GM19455 (cell line): ENCODE measurements at regions not wholly inside any gene's neighbourhood (a gene's known extent, or its start where the extent isn't known, plus 50 kb on each side); places are given as distances from the start of the nearest gene placed in this dataset.
"Not testable (repeated sequence)": the region's sequence is repeated elsewhere in the genome, so short reads cannot be mapped to it uniquely, and the experiment has no call there.

Experiments
- ATAC-seq: cut with Tn5 transposase; IDR thresholded peaks from one replicate; pipeline ENCODE4 v1.9.1; 2021; ENCODE audit not compliant: unreplicated experiment

DNA sequence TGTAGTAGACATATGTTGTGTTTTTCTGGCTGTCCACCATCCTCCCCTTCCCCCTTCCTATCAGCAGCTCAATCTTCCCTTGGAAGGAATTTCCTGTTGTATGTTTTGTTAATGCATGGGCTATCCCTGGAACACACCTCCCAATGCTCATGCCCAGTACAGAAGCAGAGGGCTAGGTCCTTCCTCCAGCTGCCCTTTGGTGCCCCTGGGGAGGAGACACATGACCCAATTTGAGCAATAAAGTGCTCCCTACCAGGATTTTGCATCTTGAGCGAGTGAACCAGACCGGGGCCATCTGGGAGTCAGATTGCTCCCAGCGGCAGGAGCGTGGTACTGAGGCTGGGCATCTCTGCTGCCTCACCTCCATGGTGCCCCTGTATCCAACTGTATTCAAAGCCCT, 141.5 kb upstream of the MED13 start:
- ATAC-seq = no peak

DNA sequence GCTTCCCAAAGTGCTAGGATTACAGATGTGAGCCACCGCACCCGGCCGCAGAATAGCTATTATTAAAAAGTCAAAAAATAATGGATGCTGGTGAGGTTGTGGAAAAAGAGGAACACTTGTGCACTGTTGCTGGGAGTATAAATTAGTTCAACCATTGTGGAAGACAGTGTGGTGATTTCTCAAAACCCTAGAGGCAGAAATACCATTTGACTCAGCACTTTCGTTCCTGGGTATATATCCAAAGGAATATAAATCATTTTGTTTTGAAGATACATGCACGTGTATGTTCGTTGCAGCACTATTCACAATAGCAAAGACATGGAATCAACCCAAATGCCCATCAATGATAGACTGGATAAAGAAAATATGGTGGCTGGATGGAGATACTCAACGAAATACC, 132.1 kb upstream of the MED13 start:
- ATAC-seq = not testable (repeated sequence)

DNA sequence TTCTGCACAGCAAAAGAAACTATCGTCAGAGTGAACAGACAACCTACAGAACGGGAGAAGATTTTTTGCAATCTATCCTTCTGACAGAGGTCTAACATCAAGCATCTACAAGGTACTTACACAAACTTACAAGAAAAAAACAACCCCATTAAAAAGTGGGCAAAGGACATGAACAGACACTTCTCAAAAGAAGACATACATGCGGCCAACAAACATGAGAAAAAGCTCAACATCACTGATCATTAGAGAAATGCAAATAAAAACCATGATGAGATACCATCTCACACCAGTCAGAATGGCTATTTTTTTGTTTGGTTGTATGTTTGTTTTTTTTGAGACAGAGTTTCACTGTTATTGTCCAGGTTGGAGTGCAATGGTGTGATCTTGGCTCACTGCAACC, 131.5 kb upstream of the MED13 start:
- not testable (repeated sequence) for ATAC-seq

DNA sequence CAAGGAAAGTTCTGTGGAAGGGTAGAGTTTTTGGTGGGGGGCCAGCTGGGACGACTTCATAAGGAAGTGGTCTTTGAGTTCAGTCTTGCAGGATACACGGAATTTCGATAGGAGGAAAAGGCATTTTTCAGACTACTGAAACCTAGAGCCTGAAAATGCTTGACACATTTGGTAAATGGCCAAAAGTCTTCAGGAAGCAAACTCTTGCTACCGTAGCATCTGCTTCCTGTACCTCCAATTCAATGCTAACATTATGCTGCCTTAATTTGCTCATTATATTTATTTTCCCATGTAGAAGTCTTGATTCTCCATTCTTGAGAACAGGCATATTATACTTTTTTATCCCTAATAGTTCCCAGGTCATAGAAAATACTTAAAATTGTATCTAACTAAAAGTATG, 129.3 kb upstream of the MED13 start:
- no peak for ATAC-seq

DNA sequence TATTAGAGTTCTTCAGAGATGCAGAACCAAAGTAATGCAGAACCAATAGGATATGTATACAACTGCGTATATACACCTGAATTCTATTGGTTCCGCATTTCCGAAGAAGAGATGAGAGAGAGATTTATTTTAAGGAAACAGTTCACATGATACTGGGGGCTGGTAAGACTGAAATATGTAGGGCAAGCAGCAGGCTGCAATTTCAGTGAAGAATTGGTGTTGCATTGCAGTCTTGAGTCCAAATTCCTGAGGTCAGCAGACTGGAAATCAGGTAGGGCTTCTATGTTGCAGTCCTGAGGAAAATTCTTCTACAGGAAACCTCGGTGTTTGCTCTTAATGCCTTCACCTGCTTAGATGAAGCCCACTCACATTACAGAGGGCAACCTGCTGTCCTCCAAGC, 128.2 kb upstream of the MED13 start:
- no peak for ATAC-seq

DNA sequence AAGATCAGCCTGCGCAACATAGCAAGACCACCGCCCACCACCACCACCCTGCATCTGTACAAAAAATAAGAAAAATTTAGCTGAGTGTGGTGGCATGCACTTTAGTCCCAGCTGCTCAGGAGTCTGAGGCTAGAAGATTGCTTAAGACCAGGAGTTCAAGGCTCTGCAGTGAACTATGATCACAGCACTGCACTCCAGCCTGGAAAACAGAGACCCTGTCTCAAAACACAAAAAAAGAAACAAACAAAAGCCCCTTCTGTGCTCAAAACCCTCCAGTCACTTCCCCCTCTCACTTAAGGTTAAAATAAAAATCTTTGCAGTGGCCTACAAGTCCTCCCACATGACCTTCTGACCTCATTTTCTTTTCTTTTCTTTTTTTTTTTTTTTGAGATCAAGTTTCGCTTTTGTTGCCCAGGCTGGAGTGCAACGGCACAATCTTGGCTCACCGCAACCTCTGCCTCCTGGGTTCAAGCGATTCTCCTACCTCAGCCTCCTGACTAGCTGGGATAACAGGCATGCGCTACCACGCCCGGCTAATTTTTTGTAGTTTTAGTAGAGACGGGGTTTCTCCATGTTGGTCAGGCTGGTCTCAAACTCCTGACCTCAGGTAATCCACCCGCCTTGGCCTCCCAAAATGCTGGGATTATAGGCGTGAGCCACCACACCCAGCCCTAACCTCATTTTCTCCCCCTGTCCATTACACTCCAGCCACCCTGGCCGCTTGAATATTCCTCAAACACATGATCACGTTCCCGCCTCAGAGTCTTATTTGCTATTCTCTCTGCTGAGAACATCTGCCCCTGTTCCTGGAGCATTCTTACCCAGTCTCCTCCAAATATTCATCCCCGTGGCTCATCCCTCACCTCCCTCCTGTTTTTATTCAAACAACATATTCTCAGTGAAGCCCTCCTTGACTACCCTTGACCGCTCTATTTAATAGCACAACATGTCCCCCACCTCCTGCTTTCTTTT, 126.6 kb upstream of the MED13 start:
- no peak for ATAC-seq

DNA sequence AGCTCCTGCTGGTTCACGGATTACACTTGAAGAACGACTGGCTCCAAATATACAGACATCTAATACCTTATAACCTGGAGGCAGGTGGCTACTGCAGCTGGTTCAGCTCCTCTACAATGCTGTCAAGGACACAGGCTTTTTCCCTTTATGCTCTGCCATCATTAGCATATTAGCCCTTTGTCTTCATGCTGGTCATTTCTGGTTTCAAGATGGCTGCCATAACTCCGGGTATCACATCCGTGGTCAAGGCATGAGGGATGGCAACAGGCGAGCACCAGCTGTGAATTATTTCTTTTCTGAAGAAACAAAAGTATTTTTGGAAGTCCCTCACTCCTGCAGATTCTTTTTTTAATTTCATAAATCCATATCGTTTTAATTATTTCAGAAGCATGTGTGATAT, 124.3 kb upstream of the MED13 start:
- no peak for ATAC-seq

DNA sequence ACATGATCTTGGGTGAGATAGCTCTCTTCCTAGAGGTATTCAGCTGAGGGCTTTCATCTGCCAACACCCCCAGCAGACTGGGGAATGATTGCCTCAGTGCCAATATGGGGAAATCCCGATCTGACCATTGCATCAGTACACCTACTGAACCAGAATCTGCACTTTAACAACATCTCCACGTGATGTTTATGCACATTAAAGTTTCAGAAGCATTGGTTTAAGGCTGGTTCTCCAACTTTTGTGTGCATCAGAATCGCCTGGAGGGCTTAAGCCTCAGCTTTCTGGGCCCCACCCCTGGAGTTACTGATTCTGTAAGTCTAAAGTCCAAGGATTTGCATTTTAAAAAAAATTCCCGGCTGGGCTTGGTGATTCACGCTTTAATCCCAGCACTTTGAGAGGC, 123.6 kb upstream of the MED13 start:
- ATAC-seq = no peak

DNA sequence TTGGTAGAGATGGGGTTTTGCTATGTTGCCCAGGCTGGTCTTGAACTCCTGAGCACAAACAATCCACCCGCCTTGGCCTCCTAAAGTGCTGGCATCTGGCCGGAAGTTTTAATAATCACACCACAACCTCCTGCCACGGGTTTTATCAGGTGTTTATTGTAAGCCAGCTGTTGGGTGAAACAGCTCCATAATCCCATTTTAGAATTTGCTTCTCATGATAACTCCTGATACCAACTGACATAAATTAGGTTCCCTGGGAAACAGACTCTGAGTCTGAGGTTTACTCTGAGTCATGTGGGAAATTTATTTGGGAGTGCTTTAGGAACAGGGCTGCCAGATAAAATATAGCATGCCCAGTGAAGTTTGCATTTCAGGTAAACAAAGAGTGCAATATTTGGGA, 122.6 kb upstream of the MED13 start:
- no peak for ATAC-seq

DNA sequence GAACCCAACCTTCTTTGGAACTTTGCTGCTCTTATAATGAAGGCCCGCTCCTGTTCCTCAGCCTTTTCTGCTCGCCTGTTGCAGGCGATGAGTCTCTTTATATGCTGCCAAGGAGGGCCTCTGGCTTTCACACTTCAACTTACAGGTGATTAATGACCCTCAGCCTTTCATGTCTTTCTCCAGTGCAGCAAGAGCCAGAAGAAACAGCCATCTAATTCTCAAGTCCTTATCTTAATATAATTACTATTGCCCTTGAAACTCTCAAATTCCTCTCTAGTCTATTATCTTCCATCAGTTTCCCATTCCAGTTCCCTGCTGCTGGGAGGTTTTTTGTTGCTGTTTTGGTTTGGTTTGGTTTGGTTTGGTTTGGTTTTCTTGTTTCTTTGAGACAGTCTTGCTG, 121.8 kb upstream of the MED13 start:
- no peak for ATAC-seq

DNA sequence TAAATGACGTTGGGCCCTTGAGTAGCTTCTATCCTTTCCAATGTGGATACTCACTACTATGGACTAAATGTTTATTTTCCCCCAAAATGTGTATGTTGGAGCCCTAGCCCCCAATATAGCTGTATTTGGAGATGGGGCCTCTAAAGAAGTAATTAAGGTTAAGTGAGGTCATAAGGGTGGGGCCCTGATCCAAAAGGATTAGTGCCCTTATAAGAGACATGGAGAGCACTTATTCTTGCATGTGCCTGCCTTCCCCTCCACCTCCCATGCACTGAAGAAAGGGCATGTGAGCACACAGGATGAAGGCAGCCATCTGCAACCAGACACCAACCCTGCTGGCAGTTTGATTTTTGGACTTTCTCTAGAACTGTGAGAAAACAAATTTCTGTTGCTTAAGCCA, 115.7 kb upstream of the MED13 start:
- ATAC-seq = no peak

DNA sequence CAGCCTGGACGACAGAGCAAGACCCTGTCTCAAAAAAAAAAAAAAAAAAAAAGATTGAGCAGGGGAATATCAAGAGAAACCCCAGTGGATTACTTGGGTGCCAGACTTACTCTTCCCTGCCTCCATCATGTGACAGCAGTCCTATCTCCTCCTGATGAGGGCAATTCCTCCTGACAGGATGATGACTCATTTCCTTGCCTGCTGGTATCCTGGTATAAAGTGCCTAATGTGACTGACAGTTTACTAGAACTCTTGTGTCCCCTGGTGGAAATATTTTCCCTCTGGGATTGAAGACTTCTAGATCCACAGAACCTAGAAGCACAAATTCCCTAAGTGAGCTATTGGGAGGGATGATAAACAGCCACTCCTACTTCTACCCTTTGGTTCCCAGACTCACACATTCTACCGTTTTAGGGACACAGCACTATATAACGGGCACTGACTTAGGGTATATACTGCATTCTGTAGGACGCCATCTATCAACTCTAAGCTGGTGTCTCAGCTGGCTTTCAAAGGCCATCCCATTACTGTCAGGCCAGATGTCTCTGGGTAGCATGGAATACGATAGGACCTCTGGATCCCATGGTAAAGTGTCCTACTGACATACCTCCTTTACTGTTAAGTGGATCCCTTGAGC, 114.6 kb upstream of the MED13 start:
- ATAC-seq = no peak

DNA sequence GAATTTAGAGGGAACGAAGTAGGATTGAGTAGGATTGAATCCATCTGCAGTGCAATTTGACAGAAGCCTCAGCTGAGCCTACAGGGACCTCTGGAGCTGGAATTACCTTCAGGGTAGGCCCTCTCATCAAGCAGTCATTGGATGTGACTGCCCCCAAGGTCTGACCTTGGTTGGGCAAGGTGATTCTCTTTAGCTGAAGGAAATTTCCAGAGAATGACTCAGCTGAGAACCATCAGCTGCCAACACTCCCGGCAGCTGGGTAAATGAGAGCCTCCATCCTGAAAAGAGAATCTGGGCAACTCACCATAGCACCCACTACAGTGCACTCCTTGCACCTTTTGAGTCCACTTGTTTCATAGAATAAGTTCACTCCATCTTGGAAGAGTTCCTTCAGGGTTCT, 113.5 kb upstream of the MED13 start:
- ATAC-seq = no peak

DNA sequence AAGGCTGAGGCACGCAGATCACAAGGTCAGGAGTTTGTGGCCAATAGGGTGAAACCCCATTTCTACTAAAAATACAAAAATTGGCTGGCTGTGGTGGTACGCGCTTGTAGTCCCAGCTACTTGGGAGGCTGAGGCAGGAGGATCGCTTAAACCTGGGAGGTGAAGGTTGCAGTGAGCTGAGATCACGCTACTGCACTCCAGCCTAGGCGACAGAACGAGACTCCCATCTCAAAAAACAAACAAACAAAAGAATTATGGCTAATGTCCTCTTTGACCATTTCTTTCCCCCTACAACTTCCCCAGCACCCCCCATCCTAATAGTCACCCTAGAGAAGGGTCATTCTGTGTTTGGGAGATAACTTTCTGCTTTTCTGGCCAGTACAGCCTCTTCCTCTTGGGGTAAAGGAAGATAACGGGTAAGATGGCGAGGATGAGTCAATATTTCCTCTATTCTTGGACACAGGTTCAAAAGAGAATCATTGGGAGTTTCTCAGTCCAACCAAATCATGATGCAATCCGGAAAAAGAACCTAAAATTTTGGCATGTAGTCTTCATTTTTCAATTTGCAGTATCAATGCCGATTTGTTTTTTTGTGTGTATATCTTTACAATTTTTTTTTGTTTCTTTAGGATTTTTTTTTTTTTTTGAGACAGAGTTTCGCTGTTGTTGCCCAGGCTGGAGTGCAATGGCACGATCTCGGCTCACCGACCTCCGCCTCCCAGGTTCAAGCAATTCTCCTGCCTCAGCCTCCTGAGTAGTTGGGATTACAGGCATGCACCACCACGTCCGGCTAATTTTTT, 107.6 kb upstream of the MED13 start:
- ATAC-seq = no peak

DNA sequence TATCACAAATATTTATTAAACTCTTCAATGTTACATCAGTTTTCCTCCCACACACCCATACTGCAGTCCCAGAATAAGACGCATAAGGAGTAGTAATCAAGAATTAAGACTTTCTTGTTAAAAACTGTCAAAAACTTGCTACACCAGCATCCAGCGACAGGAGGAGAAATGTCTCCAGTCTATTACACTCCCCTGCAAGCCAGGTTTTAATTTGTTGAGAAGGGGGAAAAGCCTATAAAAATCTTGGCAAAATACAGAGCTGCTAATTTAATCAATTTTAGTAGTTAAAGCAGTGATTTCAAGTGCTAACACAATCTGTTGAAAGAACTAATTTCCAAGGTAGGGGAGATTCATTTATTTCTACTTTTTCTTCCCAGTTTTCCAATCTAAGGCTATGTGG, 102.0 kb upstream of the MED13 start:
- no peak for ATAC-seq

DNA sequence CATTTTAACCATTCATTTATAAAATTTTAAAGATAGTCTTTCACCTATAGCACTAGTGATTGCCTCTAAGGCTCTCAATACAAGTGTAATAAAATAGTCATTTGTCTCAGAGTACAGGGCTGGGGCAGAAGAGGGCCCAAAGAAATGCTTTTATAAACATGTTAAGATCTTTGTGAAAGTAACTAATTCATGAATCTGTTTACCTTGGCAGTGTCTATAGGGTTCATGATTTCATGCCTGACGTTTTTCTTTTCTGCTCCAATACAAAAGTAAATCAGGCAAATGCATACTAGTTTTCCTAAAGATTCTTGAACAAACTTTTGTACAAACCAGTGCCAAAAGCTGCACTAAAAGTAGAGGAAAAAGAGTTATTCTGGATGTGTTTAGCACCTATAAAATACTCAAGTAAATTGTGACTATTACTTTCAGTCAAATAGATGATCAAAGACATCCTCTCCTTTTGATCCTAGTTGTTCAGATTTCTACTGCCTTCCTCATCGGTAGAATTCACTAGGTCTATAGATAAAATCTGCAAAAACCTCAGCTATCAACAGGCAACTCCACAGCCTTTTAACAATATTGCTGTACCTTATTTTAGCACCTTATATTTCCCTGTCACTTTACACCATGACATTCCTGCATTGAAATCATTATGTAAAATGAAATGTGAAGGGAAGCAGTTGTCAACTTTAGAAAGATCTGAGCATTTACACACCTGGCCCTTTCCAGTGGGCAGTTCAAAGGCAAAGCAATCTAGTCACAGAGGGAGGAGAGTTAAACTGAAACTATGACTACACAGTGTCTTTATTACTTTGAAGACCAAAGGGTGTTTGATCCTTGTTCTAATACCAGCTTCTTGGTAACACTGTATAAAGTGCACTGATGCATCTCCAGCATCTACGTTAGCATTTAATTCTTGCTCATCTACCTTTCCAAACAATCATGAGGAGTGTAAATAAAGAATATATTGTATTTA, 100.0 kb upstream of the MED13 start:
- ATAC-seq = no peak

DNA sequence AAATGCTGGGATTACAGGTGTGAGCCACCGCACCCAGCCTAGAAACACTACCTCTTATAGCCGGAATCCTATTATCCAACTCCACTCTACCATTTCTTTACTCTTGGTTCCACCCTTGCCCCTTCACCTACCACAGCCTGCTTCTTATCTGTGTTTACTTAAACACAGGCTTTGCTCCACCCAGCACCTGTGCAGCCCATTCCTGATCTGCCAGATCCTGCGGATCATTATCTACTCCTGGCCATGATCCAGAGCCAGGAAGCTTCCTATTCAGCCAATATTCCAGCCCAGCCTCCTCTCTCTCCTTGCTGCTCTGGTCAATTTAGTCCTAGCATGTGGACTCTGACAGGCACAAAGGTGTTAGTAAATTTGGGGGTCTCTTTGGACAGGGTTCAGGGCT, 98.8 kb upstream of the MED13 start:
- no peak for ATAC-seq

DNA sequence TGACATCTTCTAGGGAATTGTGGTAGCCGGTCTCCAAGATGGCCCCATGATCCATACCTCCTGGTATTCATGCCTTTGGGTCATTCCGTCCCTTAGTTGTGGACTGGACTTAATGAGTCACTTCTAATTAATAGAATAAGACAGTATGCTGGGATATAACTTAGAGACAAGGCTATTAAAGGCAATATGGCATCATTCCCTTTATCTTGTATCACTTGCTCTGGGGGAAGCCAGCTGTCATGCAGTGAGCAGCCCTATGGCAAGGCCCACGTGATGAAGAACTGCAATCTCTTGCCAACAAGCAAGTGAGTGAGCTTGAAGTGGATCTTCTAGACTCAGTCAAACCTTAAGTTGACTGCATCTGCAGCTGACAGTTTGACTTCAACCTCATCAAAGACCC, 97.8 kb upstream of the MED13 start:
- ATAC-seq = no peak

DNA sequence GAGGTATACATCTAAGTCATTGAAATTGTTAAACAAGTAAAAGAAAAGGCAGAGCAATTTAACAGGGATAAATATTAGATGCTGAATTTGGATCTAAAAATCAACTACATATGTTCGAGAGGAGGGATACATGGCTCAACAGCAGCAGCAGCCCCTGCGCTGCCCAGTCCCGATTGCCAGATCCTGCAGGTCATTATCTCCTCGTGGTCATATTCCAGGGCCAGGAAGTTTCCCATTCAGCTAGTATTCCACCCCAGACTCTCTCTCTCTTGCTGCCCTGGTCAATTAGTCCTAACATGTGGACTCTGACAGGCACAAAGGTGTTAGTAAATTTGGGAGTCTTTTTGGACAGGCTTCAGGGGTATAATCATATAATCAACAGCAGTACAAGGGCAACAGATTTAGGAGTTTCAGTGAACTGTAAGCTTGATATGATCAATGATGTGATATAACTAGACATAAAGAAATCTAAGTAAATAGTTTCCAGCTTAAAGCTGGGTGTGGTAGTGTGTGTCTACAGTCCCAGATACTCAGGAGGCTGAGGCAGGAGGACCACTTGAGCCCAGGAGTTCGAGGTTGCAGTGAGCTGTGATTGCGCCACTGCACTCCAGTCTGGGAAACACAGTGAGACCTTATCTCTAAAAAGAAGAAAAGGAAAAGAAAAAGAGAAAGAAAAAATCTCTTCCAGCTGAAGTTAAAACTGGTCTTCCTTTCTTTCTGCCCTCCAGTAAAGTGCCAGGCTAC, 96.5 kb upstream of the MED13 start:
- ATAC-seq = no peak

DNA sequence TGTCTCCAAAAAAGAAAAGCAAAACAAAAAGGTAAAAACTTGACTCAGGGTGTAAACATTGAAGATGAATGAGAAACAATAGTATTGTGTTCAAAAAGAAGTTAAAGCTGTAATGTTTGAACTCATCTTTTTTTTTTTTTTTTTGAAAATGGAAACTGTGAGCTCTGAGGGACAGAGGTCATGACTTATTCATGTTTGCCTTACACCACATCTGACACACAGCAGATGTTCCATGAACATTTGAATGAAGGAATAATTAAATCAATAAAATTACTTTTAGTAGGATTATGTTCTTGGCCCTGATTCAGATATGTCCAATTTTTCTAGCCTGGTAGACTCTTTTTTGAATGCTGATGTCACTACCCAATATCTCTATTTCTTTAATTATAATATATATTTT, 95.7 kb upstream of the MED13 start:
- no peak for ATAC-seq
